ENCODE measurements at regions not wholly inside any gene's neighbourhood (a gene's known extent, or its start where the extent isn't known, plus 50 kb on each side); places are given as distances from the start of the nearest gene placed in this dataset.

DNA sequence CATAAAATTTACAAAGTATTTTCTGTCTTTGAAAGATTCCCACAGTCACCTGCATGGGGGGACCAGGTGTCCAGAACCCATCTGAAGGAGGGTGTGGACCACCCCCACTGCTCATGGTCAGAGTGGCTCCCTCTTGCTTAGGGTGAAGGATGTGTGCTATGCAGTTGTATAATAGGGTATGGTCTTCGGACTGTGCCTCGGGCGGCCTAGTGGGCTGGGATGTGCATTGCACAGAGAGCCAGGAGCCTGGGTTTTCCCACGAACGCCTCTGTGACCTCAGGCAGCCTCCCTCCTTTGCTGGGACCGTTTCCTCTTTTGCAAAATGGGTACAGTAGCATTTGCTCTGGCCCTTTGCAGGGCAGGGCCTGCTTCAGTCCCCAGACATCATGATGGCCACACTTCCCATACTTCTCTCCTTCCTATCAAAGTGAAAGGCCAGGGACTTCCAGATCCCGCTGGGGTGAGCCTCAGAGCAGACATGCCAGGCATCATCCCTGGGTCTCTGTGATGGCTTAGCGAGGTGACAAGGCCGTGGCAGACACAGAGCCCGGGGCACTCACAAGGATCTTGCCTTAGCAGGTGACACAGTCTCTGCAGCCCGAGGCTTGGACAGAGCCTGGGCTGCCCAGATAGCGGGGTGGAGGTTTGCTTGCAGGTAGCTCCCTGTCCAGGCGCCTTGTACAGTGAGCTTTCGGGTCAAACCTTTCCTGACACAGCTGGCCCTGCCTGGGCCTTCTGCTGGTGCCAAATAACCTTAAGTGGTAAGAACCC is 59.4 kb upstream of the ZNF536 start:
- H3K9me3 ChIP-seq (ENCODE audit: control insufficient read depth in 1 of 2, insufficient read depth in 1 of 2, low read length in 2 of 2): peaks cover 0 to 32% of the 10 kb centered on the region in 2 experiments
- H3K27me3 Mint-ChIP-seq: no peaks in the 10 kb centered on the region
- H3K4me3 ChIP-seq (ENCODE audit: low read length): no peak overlapping the region
- peaks cover 7% of the 10 kb centered on the region for H3K9me3 Mint-ChIP-seq
- no peaks in the 10 kb centered on the region for H3K4me1 ChIP-seq (ENCODE audit: insufficient read depth, low read length)
- ChIA-PET CTCF (no interaction called here), POLR2A (no interaction called here)
- H3K4me1 Mint-ChIP-seq (ENCODE audit: low read depth): no peaks in the 10 kb centered on the region
- no peak overlapping the region for H3K4me3 Mint-ChIP-seq
- no peak overlapping the region for H3K27ac Mint-ChIP-seq
- no peak overlapping the region for H3K27ac ChIP-seq (ENCODE audit: low read depth in 1 of 2, low read length in 2 of 2)
- TF ChIP-seq, protein P1, sequence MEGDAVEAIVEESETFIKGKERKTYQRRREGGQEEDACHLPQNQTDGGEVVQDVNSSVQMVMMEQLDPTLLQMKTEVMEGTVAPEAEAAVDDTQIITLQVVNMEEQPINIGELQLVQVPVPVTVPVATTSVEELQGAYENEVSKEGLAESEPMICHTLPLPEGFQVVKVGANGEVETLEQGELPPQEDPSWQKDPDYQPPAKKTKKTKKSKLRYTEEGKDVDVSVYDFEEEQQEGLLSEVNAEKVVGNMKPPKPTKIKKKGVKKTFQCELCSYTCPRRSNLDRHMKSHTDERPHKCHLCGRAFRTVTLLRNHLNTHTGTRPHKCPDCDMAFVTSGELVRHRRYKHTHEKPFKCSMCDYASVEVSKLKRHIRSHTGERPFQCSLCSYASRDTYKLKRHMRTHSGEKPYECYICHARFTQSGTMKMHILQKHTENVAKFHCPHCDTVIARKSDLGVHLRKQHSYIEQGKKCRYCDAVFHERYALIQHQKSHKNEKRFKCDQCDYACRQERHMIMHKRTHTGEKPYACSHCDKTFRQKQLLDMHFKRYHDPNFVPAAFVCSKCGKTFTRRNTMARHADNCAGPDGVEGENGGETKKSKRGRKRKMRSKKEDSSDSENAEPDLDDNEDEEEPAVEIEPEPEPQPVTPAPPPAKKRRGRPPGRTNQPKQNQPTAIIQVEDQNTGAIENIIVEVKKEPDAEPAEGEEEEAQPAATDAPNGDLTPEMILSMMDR (IDR thresholded peaks at IDR 0.05): no peak
- no peak for DNase-seq
- intact Hi-C loops (cut with DNase I, micrococcal nuclease): no loop called here
- no peaks in the 10 kb centered on the region for H3K36me3 Mint-ChIP-seq (ENCODE audit: low read depth)
- no peaks in the 10 kb centered on the region for H3K36me3 ChIP-seq (ENCODE audit: insufficient read depth, low read length)
- no peaks in the 10 kb centered on the region for H3K27me3 ChIP-seq (ENCODE audit: control insufficient read depth in 1 of 2, insufficient read depth in 2 of 2, low read length in 2 of 2)
- ATAC-seq (ENCODE audit: poor library complexity): no peak

DNA sequence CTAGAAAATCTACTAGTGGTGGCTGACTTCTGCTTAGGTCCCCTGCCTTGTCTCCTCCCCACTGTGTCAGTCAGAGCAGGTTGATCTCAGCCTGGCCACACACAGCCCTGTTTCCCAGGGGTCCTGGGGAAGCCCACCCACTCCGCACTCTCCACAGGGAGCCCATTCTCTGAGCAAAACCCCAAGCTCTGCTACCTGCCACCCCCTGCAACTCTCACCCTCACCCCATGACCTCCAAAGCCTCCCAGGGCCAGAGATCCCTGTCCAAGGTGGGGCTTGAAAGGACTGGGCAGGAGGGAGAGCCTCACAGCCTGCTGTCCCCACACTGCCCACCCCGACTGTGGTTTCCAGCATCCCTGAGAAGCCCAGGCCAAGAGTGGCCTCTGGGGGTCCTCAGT is 58.8 kb upstream of the ZNF536 start:
- H3K9me3 Mint-ChIP-seq: peaks cover 7% of the 10 kb centered on the region
- Histone ChIP-seq H3K27me3 (ENCODE audit: control insufficient read depth in 1 of 2, insufficient read depth in 2 of 2, low read length in 2 of 2) (no peaks in the 10 kb centered on the region), H3K9me3 (ENCODE audit: control insufficient read depth in 1 of 2, insufficient read depth in 1 of 2, low read length in 2 of 2) (peaks cover 0 to 32% of the 10 kb centered on the region in 2 experiments), H3K4me3 (ENCODE audit: low read length) (no peak overlapping the region), H3K4me1 (ENCODE audit: insufficient read depth, low read length) (no peaks in the 10 kb centered on the region), H3K27ac (ENCODE audit: low read depth in 1 of 2, low read length in 2 of 2) (no peak overlapping the region), H3K36me3 (ENCODE audit: insufficient read depth, low read length) (no peaks in the 10 kb centered on the region)
- no peak overlapping the region for H3K4me3 Mint-ChIP-seq
- no peaks in the 10 kb centered on the region for H3K27me3 Mint-ChIP-seq
- ChIA-PET CTCF (no interaction called here), POLR2A (no interaction called here)
- no peak for ATAC-seq (ENCODE audit: poor library complexity)
- no peaks in the 10 kb centered on the region for H3K4me1 Mint-ChIP-seq (ENCODE audit: low read depth)
- no peaks in the 10 kb centered on the region for H3K36me3 Mint-ChIP-seq (ENCODE audit: low read depth)
- TF ChIP-seq, protein P1 (IDR thresholded peaks at IDR 0.05): no peak
- no peak for DNase-seq
- intact Hi-C loops (cut with DNase I, micrococcal nuclease): no loop called here
- H3K27ac Mint-ChIP-seq: no peak overlapping the region

GRCh38 chr19:30314056-30314804 is 58.0 kb upstream of the ZNF536 start:
- ATAC-seq (ENCODE audit: poor library complexity): no peak
- Histone ChIP-seq H3K4me1 (ENCODE audit: insufficient read depth, low read length) (no peaks in the 10 kb centered on the region), H3K36me3 (ENCODE audit: insufficient read depth, low read length) (no peaks in the 10 kb centered on the region), H3K27me3 (ENCODE audit: control insufficient read depth in 1 of 2, insufficient read depth in 2 of 2, low read length in 2 of 2) (no peaks in the 10 kb centered on the region), H3K9me3 (ENCODE audit: control insufficient read depth in 1 of 2, insufficient read depth in 1 of 2, low read length in 2 of 2) (peaks cover 0 to 32% of the 10 kb centered on the region in 2 experiments), H3K27ac (ENCODE audit: low read depth in 1 of 2, low read length in 2 of 2) (no peak overlapping the region), H3K4me3 (ENCODE audit: low read length) (no peak overlapping the region)
- DNase-seq: no peak
- intact Hi-C loops (cut with DNase I, micrococcal nuclease): no loop called here
- H3K27me3 Mint-ChIP-seq: no peaks in the 10 kb centered on the region
- CTCF ChIA-PET: no interaction called here
- no peaks in the 10 kb centered on the region for H3K4me1 Mint-ChIP-seq (ENCODE audit: low read depth)
- no peak overlapping the region for H3K4me3 Mint-ChIP-seq
- H3K27ac Mint-ChIP-seq: no peak overlapping the region
- POLR2A ChIA-PET: no interaction called here
- TF ChIP-seq, protein P1 (IDR thresholded peaks at IDR 0.05): no peak
- H3K9me3 Mint-ChIP-seq: peaks cover 7% of the 10 kb centered on the region
- H3K36me3 Mint-ChIP-seq (ENCODE audit: low read depth): no peaks in the 10 kb centered on the region

All from CD4-positive, alpha-beta T cell (primary cell).